K562 (cell line): ENCODE measurements at regions not wholly inside any gene's neighbourhood (a gene's known extent, or its start where the extent isn't known, plus 50 kb on each side); places are given as distances from the start of the nearest gene placed in this dataset.
A peak's percentile ranks its signal among the peaks of the same experiment; 100 is the strongest.

Experiments used
- ATAC-seq: fragments of 200-7000 bp; cut with Tn5 transposase; 3 replicates; pipeline ENCODE4 v1.9.1; 2020; ENCODE audit warnings: moderate library complexity
- BruUV-seq: library from RNA; stranded (reverse); fragments of 400-500 nt; replicated peaks from 2 replicates; lab custom pipeline; 2021; lab: Mats Ljungman, UMichigan
- CTCF ChIA-PET: fragments of 300-600 bp; formaldehyde crosslinking; extraction: SDS; loops from one replicate; lab custom pipeline; 2021; ENCODE audit warnings: low intra/inter-chr PET ratio; lab: Yijun Ruan, JAX
- POLR2A ChIA-PET: fragments of 300-600, 350-650 bp; sonication (Branson Sonifier 250); formaldehyde crosslinking; extraction: SDS; loops from one replicate; lab custom pipeline; 2021; ENCODE audit warnings: antibody characterized with exemption, inconsistent platforms; lab: Yijun Ruan, JAX
- DNase-seq, 4 experiments: peaks; one replicate each; pipeline versions ENCODE4 v3.0.0 to v3.0.0-alpha.2; 2011 to 2018; ENCODE audit warnings: low spot score in 3 of 4, mixed read lengths in 3 of 4; ENCODE audit errors: extremely low read depth in 1 of 4
- FAIRE-seq: peaks from 2 replicates; lab custom pipeline; 2011; peaks lifted over from hg19 to GRCh38; lab: Jason Lieb, UNC
- H2AFZ ChIP-seq: 2 replicates; pipeline ENCODE4 v1.6.0; 2011; ENCODE audit warnings: low read depth, low read length, control low read depth, inconsistent platforms
- H3K27ac ChIP-seq: fragments of 200-600 bp; 3 replicates; pipeline ENCODE4 v1.8.0; 2011; ENCODE audit warnings: low read depth, mild to moderate bottlenecking, control low read depth, inconsistent platforms, low read length, moderate library complexity, mixed read lengths; ENCODE audit errors: extremely low read depth
- H3K27me3 ChIP-seq, 2 experiments: fragments of 300-600 bp in 1 of 2; 2 replicates in 1 of 2; 3 replicates in 1 of 2; pipeline versions ENCODE4 v1.6.0 to v1.8.0; 2011; ENCODE audit warnings: inconsistent platforms in 2 of 2, low read length in 2 of 2, mild to moderate bottlenecking in 1 of 2, mixed read lengths in 1 of 2, moderate library complexity in 1 of 2; ENCODE audit not compliant: control insufficient read depth in 2 of 2, insufficient read depth in 2 of 2
- H3K36me3 ChIP-seq: fragments of 300-600 bp; 3 replicates; pipeline ENCODE4 v1.8.0; 2011; ENCODE audit warnings: mild to moderate bottlenecking, low read length, inconsistent platforms; ENCODE audit not compliant: control insufficient read depth, insufficient read depth
- H3K4me1 ChIP-seq, 2 experiments: fragments of 200-600 bp in 1 of 2; replicated peaks in 1 of 2; 2 replicates in 1 of 2; 3 replicates in 1 of 2; pipeline versions ENCODE4 v1.5.1 to v1.8.0; 2011; ENCODE audit warnings: inconsistent platforms in 2 of 2, low read length in 2 of 2, mild to moderate bottlenecking in 1 of 2, mixed read lengths in 1 of 2, moderate library complexity in 1 of 2; ENCODE audit not compliant: control insufficient read depth in 2 of 2, insufficient read depth in 2 of 2
- H3K4me2 ChIP-seq: 2 replicates; pipeline ENCODE4 v1.6.1; 2011; ENCODE audit warnings: low read length, control low read depth, inconsistent platforms, mixed read lengths; ENCODE audit not compliant: insufficient read depth
- H3K4me3 ChIP-seq: fragments of 200-600 bp; sonication (generic), shearing (Covaris generic); 2 replicates; pipeline ENCODE4 v1.5.1; 2016; ENCODE audit warnings: control low read depth, inconsistent platforms
- H3K79me2 ChIP-seq: fragments of 200-600 bp; 3 replicates; pipeline ENCODE4 v1.8.0; 2011; ENCODE audit warnings: low read length, inconsistent platforms; ENCODE audit not compliant: control insufficient read depth, insufficient read depth
- H3K9ac ChIP-seq, 2 experiments: 2 replicates each; pipeline versions ENCODE4 v1.6.0 to v1.6.1; 2011; ENCODE audit warnings: low read depth in 2 of 2, low read length in 2 of 2, control low read depth in 1 of 2, inconsistent platforms in 1 of 2, mild to moderate bottlenecking in 1 of 2, mixed read lengths in 1 of 2; ENCODE audit not compliant: insufficient read depth in 1 of 2
- H3K9me1 ChIP-seq: one replicate; pipeline ENCODE4 v1.6.0; 2011; ENCODE audit warnings: inconsistent platforms, mild to moderate bottlenecking, low read length, moderate library complexity; ENCODE audit not compliant: control insufficient read depth, insufficient read depth
- H3K9me3 ChIP-seq: replicated peaks from 2 replicates; pipeline ENCODE4 v1.5.1; 2011; ENCODE audit warnings: low read depth, low read length, inconsistent platforms; ENCODE audit not compliant: control insufficient read depth, insufficient read depth
- H4K20me1 ChIP-seq: replicated peaks from 2 replicates; pipeline ENCODE4 v1.6.1; 2011; ENCODE audit warnings: low read length, inconsistent platforms, mixed read lengths; ENCODE audit not compliant: control insufficient read depth, insufficient read depth
- HDAC3 ChIP-seq: fragments of 450-650 bp; IDR thresholded peaks from 2 replicates; pipeline ENCODE4 v1.6.1; 2018; ENCODE audit warnings: borderline replicate concordance, mild to moderate bottlenecking, moderate library complexity; ENCODE audit not compliant: partially characterized antibody
- KAT7 ChIP-seq: sonication (generic); formaldehyde crosslinking; IDR thresholded peaks from 2 replicates; pipeline ENCODE4 v1.8.0; 2022; ENCODE audit warnings: missing genetic modification reagents, mild to moderate bottlenecking, borderline replicate concordance
- KDM2B ChIP-seq: fragments of 250-450 bp; sonication (Bioruptor Pico); IDR thresholded peaks from 2 replicates; pipeline ENCODE4 v1.8.0; 2021; ENCODE audit warnings: mild to moderate bottlenecking, moderate library complexity
- NFXL1 ChIP-seq: fragments of 450-650 bp; formaldehyde crosslinking; IDR thresholded peaks from 2 replicates; pipeline ENCODE4 v1.4.0; 2021; ENCODE audit warnings: mild to moderate bottlenecking
- RAD21 ChIP-seq, 2 experiments: fragments of 250-450 bp in 1 of 2; fragments of 450-650 bp in 1 of 2; sonication (Bioruptor Pico) in 1 of 2; formaldehyde crosslinking in 1 of 2; IDR thresholded peaks in 1 of 2; conservative IDR thresholded peaks in 1 of 2; 2 replicates each; pipeline versions ENCODE4 v1.4.0 to v1.8.0; 2020 to 2022; ENCODE audit warnings: mild to moderate bottlenecking in 2 of 2, moderate library complexity in 1 of 2
- RHOXF2B ChIP-seq: fragments of 250-450 bp; sonication (Bioruptor Pico); conservative IDR thresholded peaks from 2 replicates; pipeline ENCODE4 v1.5.1; 2021
- SMC3 ChIP-seq: conservative IDR thresholded peaks from 2 replicates; pipeline ENCODE4 v1.6.1; 2011; ENCODE audit warnings: low read depth, low read length, improper control_type of control experiment; ENCODE audit not compliant: insufficient read depth
- ZNF121 ChIP-seq: sonication (generic); formaldehyde crosslinking; conservative IDR thresholded peaks from 2 replicates; pipeline ENCODE4 v1.8.0; 2022; ENCODE audit warnings: missing genetic modification reagents
- ZNF583 ChIP-seq: fragments of 250-450 bp; sonication (Bioruptor Pico); IDR thresholded peaks from 2 replicates; pipeline ENCODE4 v1.4.0; 2020
- WGBS: fragments of 100-300 bp; shearing (Covaris generic); methylation state at CpG from one replicate; pipeline ENCODE4 v1.1.6; 2016; ENCODE audit warnings: low coverage, mixed read lengths; ENCODE audit not compliant: insufficient coverage; ENCODE audit errors: missing lambda C conversion rate; 5-methylcytosine and 5-hydroxymethylcytosine counted together
- in situ Hi-C: fragments of 300-500 bp; cut with MboI; formaldehyde crosslinking; loops from 4 replicates; pipeline ENCODE4 v1.15.0; 2018; ENCODE audit warnings: inconsistent platforms, mixed read lengths
- intact Hi-C: fragments of 100-400 bp; cut with micrococcal nuclease; formaldehyde crosslinking; loops from 2 replicates; pipeline ENCODE4 v1.14.2; 2022
- TF ChIP-seq, protein P1 (sequence below): sonication (generic); formaldehyde crosslinking; IDR thresholded peaks from 2 replicates; pipeline ENCODE4 v1.8.0; 2022; ENCODE audit warnings: missing genetic modification reagents, mild to moderate bottlenecking, moderate library complexity, borderline replicate concordance
- TF ChIP-seq, protein P2 (sequence below), 3 experiments: IDR thresholded peaks in 2 of 3; conservative IDR thresholded peaks in 1 of 3; 2 replicates each; pipeline ENCODE4 v1.5.1; 2011 to 2012; ENCODE audit warnings: low read length in 3 of 3, mild to moderate bottlenecking in 3 of 3, control low read depth in 2 of 3, improper control_type of control experiment in 1 of 3, inconsistent platforms in 1 of 3, low read depth in 1 of 3, mixed read lengths in 1 of 3, moderate library complexity in 1 of 3; ENCODE audit not compliant: insufficient read depth in 2 of 3
- TF ChIP-seq, protein P3 (sequence below): IDR thresholded peaks from 2 replicates; pipeline ENCODE4 v1.6.1; 2011; ENCODE audit warnings: borderline replicate concordance, low read depth, mild to moderate bottlenecking, moderate library complexity, low read length; ENCODE audit not compliant: insufficient read depth, poor library complexity, severe bottlenecking

DNA sequence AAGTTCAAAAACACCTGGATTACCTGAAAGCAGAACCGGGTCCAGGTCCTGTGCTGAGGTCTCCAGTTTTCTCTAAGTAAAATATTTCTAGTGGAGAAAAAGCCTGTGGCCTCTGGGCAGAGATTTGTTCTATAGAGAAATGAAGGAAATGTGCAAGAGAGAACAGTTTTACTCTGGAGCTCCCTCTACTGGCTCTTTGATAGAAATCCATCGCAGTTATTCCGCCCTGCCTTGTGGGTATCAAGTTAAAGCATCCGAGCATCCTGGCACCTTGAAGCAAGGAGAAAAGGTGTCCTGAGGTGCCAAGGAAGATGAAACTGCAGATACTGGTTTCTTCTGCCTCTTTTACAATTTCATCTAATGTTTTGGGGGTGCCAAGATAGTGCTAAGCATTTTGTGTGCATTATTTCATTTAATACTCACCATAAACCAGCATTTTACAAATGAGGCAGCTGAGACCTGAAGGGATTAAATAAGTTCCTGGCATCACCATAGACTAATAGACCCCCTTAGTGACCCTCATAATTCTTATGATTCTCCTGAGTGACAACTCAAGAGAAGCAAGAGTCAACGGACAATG lies 113.1 kb upstream of the HSD17B12 start (continued):
- TF ChIP-seq, protein P1, sequence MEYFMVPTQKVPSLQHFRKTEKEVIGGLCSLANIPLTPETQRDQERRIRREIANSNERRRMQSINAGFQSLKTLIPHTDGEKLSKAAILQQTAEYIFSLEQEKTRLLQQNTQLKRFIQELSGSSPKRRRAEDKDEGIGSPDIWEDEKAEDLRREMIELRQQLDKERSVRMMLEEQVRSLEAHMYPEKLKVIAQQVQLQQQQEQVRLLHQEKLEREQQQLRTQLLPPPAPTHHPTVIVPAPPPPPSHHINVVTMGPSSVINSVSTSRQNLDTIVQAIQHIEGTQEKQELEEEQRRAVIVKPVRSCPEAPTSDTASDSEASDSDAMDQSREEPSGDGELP: no peak
- TF ChIP-seq RHOXF2B (CRISPR knock-in tag) (no peak), HDAC3 (no peak), KAT7 (CRISPR knock-in tag) (no peak), ZNF121 (CRISPR knock-in tag) (no peak), KDM2B (no peak)

DNA sequence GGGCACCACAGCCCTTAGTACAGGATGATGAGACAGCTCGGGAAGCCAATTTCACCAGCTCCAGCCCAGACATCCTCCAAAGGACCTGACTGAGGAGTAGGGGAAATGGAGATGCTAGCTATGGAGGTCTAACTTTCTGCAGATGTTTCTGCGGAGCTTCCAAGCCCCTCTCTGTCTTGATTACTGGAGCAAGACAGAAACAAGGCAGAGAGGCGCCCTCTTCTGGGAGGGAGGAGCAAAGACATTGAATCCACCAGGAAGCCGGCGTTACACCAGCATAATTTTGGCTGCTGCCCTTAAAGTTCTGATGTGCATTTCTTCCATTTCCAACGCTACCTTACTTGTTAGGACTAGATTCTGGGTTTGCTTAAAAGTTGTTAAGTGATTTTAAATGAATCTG lies 107.3 kb upstream of the HSD17B12 start:
- peaks cover 21 to 46% of the 10 kb centered on the region in 2 experiments for H3K27me3 ChIP-seq
- DNase-seq: peak; percentile 43 to 60 (median 45)
- 5% methylated on average over 6 of the region's 6 CpGs for WGBS
- H3K79me2 ChIP-seq: no peaks in the 10 kb centered on the region
- no peak overlapping the region for H3K4me2 ChIP-seq
- no peaks in the 10 kb centered on the region for H3K9me3 ChIP-seq
- no peak overlapping the region for H3K4me3 ChIP-seq
- in situ Hi-C loops (no loop called here), intact Hi-C loops (loop anchor here (5.0 to 10.0 kb wide), 2 partner anchors 239 to 258 kb away; partner anchors contain the start of gene API5)
- H3K4me1 ChIP-seq: peaks cover 0 to 6% of the 10 kb centered on the region in 2 experiments; a peak in 2 of 5 replicates
- H3K9me1 ChIP-seq: no peaks in the 10 kb centered on the region
- H3K27ac ChIP-seq: no peak overlapping the region
- no peaks in the 10 kb centered on the region for H3K36me3 ChIP-seq
- no TSS peak for BruUV-seq
- POLR2A ChIA-PET: interaction anchor here (1.5 kb wide), 1 partner anchor 11 kb away, joined by 4 read pairs; no protein-coding TSS in a partner anchor
- peak; percentile 88 for FAIRE-seq
- H2AFZ ChIP-seq: no peak overlapping the region
- CTCF ChIA-PET: interaction anchor here (1.3 to 3.0 kb wide), 2 partner anchors 68 to 279 kb away, joined by 3 to 10 read pairs; no protein-coding TSS in a partner anchor
- no peak overlapping the region for H3K9ac ChIP-seq
- ATAC-seq: peak; percentile 76
- peaks cover 3% of the 10 kb centered on the region; the same call in 1 of the 2 replicates for H4K20me1 ChIP-seq
- TF ChIP-seq, protein P2, sequence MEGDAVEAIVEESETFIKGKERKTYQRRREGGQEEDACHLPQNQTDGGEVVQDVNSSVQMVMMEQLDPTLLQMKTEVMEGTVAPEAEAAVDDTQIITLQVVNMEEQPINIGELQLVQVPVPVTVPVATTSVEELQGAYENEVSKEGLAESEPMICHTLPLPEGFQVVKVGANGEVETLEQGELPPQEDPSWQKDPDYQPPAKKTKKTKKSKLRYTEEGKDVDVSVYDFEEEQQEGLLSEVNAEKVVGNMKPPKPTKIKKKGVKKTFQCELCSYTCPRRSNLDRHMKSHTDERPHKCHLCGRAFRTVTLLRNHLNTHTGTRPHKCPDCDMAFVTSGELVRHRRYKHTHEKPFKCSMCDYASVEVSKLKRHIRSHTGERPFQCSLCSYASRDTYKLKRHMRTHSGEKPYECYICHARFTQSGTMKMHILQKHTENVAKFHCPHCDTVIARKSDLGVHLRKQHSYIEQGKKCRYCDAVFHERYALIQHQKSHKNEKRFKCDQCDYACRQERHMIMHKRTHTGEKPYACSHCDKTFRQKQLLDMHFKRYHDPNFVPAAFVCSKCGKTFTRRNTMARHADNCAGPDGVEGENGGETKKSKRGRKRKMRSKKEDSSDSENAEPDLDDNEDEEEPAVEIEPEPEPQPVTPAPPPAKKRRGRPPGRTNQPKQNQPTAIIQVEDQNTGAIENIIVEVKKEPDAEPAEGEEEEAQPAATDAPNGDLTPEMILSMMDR (IDR thresholded peaks at IDR 0.05 in 2 of 3, conservative IDR thresholded peaks at IDR 0.05 in 1 of 3; ENCODE audit: insufficient read depth in 2 of 3, low read depth in 1 of 3, low read length in 3 of 3): peak; percentile 59 to 79 (median 71)
- no peak for TF ChIP-seq NFXL1
- TF ChIP-seq RAD21 (CRISPR knock-in tag; conservative IDR thresholded peaks at IDR 0.05 in 1 of 2, IDR thresholded peaks at IDR 0.05 in 1 of 2): peak; percentile 44 to 67
- no peak for TF ChIP-seq ZNF583 (CRISPR knock-in tag)
- TF ChIP-seq, protein P3, sequence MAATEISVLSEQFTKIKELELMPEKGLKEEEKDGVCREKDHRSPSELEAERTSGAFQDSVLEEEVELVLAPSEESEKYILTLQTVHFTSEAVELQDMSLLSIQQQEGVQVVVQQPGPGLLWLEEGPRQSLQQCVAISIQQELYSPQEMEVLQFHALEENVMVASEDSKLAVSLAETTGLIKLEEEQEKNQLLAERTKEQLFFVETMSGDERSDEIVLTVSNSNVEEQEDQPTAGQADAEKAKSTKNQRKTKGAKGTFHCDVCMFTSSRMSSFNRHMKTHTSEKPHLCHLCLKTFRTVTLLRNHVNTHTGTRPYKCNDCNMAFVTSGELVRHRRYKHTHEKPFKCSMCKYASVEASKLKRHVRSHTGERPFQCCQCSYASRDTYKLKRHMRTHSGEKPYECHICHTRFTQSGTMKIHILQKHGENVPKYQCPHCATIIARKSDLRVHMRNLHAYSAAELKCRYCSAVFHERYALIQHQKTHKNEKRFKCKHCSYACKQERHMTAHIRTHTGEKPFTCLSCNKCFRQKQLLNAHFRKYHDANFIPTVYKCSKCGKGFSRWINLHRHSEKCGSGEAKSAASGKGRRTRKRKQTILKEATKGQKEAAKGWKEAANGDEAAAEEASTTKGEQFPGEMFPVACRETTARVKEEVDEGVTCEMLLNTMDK: peak; percentile 80
- peak; percentile 32; the same call in 1 of the 2 replicates for TF ChIP-seq SMC3
